Endodermal cell (in vitro differentiated cells): ENCODE measurements at regions not wholly inside any gene's neighbourhood (a gene's known extent, or its start where the extent isn't known, plus 50 kb on each side); places are given as distances from the start of the nearest gene placed in this dataset.

Experiments used
- DNase-seq: peaks from one replicate; pipeline ENCODE4 v3.0.0-alpha.2; 2017
- H3K27ac ChIP-seq: 2 replicates; pipeline ENCODE4 v1.5.1; 2013; ENCODE audit warnings: mild to moderate bottlenecking, low read depth, low read length, moderate library complexity
- H3K27me3 ChIP-seq: 2 replicates; pipeline ENCODE4 v1.6.1; 2013; ENCODE audit warnings: mild to moderate bottlenecking, low read length, moderate library complexity; ENCODE audit not compliant: insufficient read depth, control insufficient read depth, poor library complexity, severe bottlenecking
- H3K36me3 ChIP-seq: 2 replicates; pipeline ENCODE4 v1.7.0; 2013; ENCODE audit warnings: mild to moderate bottlenecking, low read length, moderate library complexity; ENCODE audit not compliant: control insufficient read depth, insufficient read depth
- H3K4me1 ChIP-seq: one replicate; pipeline ENCODE4 v1.7.0; 2013; ENCODE audit warnings: low read length; ENCODE audit not compliant: control insufficient read depth, insufficient read depth
- H3K4me3 ChIP-seq: 2 replicates; pipeline ENCODE4 v1.5.1; 2013; ENCODE audit warnings: mild to moderate bottlenecking, low read length, moderate library complexity
- H3K9ac ChIP-seq: 2 replicates; pipeline ENCODE4 v1.6.1; 2013; ENCODE audit warnings: mild to moderate bottlenecking, low read length, moderate library complexity; ENCODE audit not compliant: poor library complexity, severe bottlenecking; ENCODE audit errors: extremely low read depth
- H3K9me3 ChIP-seq: 2 replicates; pipeline ENCODE4 v1.6.1; 2013; ENCODE audit warnings: mild to moderate bottlenecking, low read length, moderate library complexity; ENCODE audit not compliant: control insufficient read depth
- H3K27ac Mint-ChIP-seq: 2 replicates; pipeline ENCODE4 v1.8.0; 2020; ENCODE audit warnings: mixed read lengths
- H3K27me3 Mint-ChIP-seq: 2 replicates; pipeline ENCODE4 v1.8.0; 2021; ENCODE audit warnings: mild to moderate bottlenecking, mixed read lengths; ENCODE audit not compliant: insufficient read depth
- H3K36me3 Mint-ChIP-seq: 2 replicates; pipeline ENCODE4 v1.8.0; 2020; ENCODE audit warnings: low read depth, mixed read lengths
- H3K4me1 Mint-ChIP-seq: 2 replicates; pipeline ENCODE4 v1.8.0; 2020; ENCODE audit warnings: mixed read lengths
- H3K4me3 Mint-ChIP-seq: 2 replicates; pipeline ENCODE4 v1.8.0; 2020; ENCODE audit warnings: mild to moderate bottlenecking, moderate library complexity, mixed read lengths
- H3K9me3 Mint-ChIP-seq: 2 replicates; pipeline ENCODE4 v1.8.0; 2020; ENCODE audit warnings: mild to moderate bottlenecking, mixed read lengths
- WGBS, 2 experiments: methylation state at CpG; one replicate each; pipeline versions ENCODE4 v1.1.5 to v1.1.7; 2013; ENCODE audit warnings: missing lambda C conversion rate in 2 of 2, mixed read lengths in 1 of 2; ENCODE audit not compliant: insufficient coverage in 1 of 2, insufficient read length in 1 of 2; 5-methylcytosine and 5-hydroxymethylcytosine counted together
- TF ChIP-seq, protein P1 (sequence below): fragments of 200-600 bp; sonication (generic); conservative IDR thresholded peaks from 2 replicates; pipeline ENCODE4 v1.5.0; 2021; ENCODE audit warnings: antibody characterized with exemption, mild to moderate bottlenecking

DNA sequence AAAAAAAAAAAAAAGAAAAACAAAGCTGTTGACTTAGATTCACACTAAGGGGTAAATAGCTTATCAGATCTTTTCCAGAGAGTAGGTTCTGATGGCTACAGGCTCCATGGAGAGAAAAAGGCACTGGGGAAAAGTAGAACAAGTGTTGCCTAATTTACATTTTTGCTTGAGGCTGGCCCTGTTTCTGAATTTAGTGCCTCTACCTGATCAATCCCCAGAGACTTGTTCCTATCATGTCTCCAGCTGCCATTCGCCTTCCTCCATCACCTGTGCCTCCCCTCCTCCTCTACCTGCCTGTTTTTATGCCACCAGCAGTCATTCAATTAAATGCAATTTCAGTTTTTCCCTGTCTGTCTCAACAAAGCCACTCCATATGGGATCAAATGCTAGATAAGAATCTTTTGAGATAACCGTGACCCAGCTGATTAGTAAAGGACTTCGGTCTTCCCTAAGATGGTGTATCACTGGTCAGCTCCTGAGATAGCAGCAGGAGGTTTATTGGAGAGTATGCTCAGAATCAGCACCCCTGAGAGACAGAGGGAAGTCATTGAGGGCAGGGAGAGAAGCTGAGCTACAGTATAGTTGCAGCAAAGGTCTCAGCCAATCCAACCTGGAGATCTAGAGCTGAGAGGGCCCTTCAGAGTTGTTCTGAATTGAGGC lies 88.1 kb upstream of the GADL1 start:
- Mint-ChIP-seq H3K36me3 (no peaks in the 10 kb centered on the region), H3K27ac (peak overlapping the region; percentile 22), H3K27me3 (no peaks in the 10 kb centered on the region), H3K4me1 (peaks cover 50% of the 10 kb centered on the region), H3K4me3 (no peak overlapping the region), H3K9me3 (no peaks in the 10 kb centered on the region)
- peaks cover 16% of the 10 kb centered on the region for H3K4me1 ChIP-seq
- H3K27ac ChIP-seq, result no peak overlapping the region
- no peak overlapping the region for H3K4me3 ChIP-seq
- DNase-seq, result peak; percentile 58
- no peaks in the 10 kb centered on the region for H3K27me3 ChIP-seq
- no peak overlapping the region for H3K9ac ChIP-seq
- no peaks in the 10 kb centered on the region for H3K36me3 ChIP-seq
- TF ChIP-seq, protein P1, sequence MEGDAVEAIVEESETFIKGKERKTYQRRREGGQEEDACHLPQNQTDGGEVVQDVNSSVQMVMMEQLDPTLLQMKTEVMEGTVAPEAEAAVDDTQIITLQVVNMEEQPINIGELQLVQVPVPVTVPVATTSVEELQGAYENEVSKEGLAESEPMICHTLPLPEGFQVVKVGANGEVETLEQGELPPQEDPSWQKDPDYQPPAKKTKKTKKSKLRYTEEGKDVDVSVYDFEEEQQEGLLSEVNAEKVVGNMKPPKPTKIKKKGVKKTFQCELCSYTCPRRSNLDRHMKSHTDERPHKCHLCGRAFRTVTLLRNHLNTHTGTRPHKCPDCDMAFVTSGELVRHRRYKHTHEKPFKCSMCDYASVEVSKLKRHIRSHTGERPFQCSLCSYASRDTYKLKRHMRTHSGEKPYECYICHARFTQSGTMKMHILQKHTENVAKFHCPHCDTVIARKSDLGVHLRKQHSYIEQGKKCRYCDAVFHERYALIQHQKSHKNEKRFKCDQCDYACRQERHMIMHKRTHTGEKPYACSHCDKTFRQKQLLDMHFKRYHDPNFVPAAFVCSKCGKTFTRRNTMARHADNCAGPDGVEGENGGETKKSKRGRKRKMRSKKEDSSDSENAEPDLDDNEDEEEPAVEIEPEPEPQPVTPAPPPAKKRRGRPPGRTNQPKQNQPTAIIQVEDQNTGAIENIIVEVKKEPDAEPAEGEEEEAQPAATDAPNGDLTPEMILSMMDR, result no peak
- 45 to 90% methylated on average over 2 to 3 of the region's 3 CpGs for WGBS, 2 experiments
- no peaks in the 10 kb centered on the region for H3K9me3 ChIP-seq

DNA sequence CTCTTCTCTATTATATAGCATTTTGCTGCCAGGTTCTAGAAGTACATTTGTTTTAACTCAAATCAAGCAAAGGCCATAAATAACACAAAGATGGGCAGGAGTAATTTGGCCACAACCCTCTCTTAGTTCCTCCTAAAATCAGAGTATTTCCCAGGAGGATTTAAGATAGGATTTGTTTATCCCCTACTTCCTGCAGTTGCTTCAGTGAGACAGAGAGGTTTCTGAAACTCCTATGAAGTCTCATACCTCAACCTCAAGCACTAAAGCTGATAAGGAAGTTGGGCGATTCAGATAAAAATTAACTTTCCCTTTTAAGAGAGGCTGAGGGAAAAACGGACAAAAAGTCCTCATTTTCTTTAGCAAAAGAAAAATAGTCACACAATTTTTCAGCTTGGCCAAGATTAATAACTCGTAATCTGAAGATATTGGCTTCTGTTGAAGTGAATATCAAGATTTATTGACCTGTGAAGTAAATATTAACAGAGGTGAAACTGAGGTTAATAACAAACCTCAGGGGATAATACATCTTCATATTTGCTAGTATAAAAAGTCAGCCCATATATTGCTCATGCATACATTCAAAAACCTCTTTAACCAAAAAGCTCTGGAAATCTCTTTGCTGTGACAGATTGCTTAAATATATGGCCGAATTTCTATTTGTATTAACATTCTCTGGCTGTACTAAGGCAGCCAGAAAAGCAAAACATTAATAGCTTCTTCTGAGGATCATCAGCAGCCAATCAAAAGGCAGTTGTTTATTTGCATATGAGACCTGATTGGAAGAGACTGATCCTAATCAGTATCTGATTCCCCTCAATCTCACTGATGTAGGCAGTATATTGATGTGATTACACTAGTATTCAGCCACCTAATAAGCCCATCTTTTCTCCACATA lies 90.6 kb upstream of the GADL1 start:
- DNase-seq, result no peak
- Histone ChIP-seq H3K9ac (no peak overlapping the region), H3K4me1 (peaks cover 22% of the 10 kb centered on the region), H3K9me3 (no peaks in the 10 kb centered on the region), H3K27me3 (no peaks in the 10 kb centered on the region), H3K36me3 (no peaks in the 10 kb centered on the region), H3K27ac (no peak overlapping the region), H3K4me3 (no peak overlapping the region)
- 77 to 90% methylated on average over 2 to 4 of the region's 4 CpGs for WGBS, 2 experiments
- Mint-ChIP-seq H3K27me3 (no peaks in the 10 kb centered on the region), H3K27ac (no peak overlapping the region), H3K4me3 (no peak overlapping the region), H3K4me1 (peaks cover 75% of the 10 kb centered on the region), H3K36me3 (no peaks in the 10 kb centered on the region), H3K9me3 (no peaks in the 10 kb centered on the region)
- TF ChIP-seq, protein P1, result no peak

DNA sequence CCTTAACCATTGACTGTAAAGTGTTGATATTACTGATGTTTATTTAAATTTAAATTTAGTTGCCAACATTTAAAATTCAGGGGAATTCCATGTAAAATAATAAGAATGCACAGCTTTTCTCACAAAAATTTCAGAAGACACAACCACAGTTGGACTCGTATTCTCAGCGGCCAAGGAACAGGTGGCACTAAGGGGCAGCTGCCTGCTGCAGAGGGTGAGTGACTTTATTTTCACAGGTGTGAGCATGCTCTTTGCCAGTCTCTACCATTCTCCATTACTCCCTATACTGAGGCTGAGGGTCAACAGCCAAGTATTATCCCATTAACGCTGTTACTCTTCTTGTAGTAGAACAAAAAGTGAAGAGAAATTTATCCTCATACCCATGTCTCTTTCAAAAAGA lies 92.1 kb upstream of the GADL1 start:
- no peak for DNase-seq
- TF ChIP-seq, protein P1, result no peak
- no peaks in the 10 kb centered on the region for H3K36me3 ChIP-seq
- 95% methylated on average over 3 of the region's 3 CpGs; no CpG with 5 or more reads in 1 of the 2 experiments for WGBS, 2 experiments
- Mint-ChIP-seq H3K27ac (no peak overlapping the region), H3K4me1 (peaks cover 72% of the 10 kb centered on the region), H3K9me3 (no peaks in the 10 kb centered on the region), H3K4me3 (no peak overlapping the region), H3K27me3 (no peaks in the 10 kb centered on the region), H3K36me3 (no peaks in the 10 kb centered on the region)
- no peaks in the 10 kb centered on the region for H3K9me3 ChIP-seq
- no peak overlapping the region for H3K9ac ChIP-seq
- no peaks in the 10 kb centered on the region for H3K27me3 ChIP-seq
- H3K27ac ChIP-seq, result no peak overlapping the region
- H3K4me1 ChIP-seq, result peaks cover 19% of the 10 kb centered on the region
- no peak overlapping the region for H3K4me3 ChIP-seq
